Testis (tissue), 2 donors: ENCODE measurements at regions not wholly inside any gene's neighbourhood (a gene's known extent, or its start where the extent isn't known, plus 50 kb on each side); places are given as distances from the start of the nearest gene placed in this dataset.

Experiments
- DNase-seq: peaks from one replicate; pipeline ENCODE4 v3.0.0-alpha.2; 2019
- H3K27ac ChIP-seq, 2 donors: fragments of 200-600 bp; sonication (generic); one replicate each; pipeline ENCODE4 v1.5.1; 2019
- H3K27me3 ChIP-seq: fragments of 200-600 bp; sonication (generic); one replicate; pipeline ENCODE4 v1.5.1; 2019
- H3K36me3 ChIP-seq: fragments of 200-600 bp; sonication (generic); one replicate; pipeline ENCODE4 v1.5.1; 2017; ENCODE audit warnings: low read depth; ENCODE audit errors: missing control alignments
- H3K4me1 ChIP-seq: fragments of 200-600 bp; sonication (generic); one replicate; pipeline ENCODE4 v1.5.1; 2019
- H3K4me3 ChIP-seq, 2 donors: fragments of 200-600 bp; sonication (generic); one replicate each; pipeline ENCODE4 v1.5.1; 2017 to 2019
- H3K9me3 ChIP-seq: fragments of 200-600 bp; sonication (generic); one replicate; pipeline ENCODE4 v1.5.1; 2017
- POLR2A ChIP-seq: fragments of 450-650 bp; IDR thresholded peaks from one replicate; pipeline ENCODE4 v1.6.1; 2017; ENCODE audit warnings: antibody characterized with exemption, mild to moderate bottlenecking, moderate library complexity
- WGBS, 2 donors: methylation state at CpG; one replicate each; pipeline ENCODE4 v1.1.5; 2018; 5-methylcytosine and 5-hydroxymethylcytosine counted together
- intact Hi-C: fragments of 100-400 bp; cut with DNase I; formaldehyde crosslinking; loops from one replicate; pipeline ENCODE4 v1.15.1; 2023; ENCODE audit warnings: low total_unique reads
- TF ChIP-seq, protein P1 (sequence below), 3 experiments: fragments of 450-650 bp in 2 of 3; fragments of 200-600 bp in 1 of 3; sonication (generic) in 1 of 3; IDR thresholded peaks; one replicate each; pipeline ENCODE4 v1.5.1; 2016 to 2019; ENCODE audit warnings: antibody characterized with exemption in 3 of 3, mild to moderate bottlenecking in 2 of 3, moderate library complexity in 1 of 3

DNA sequence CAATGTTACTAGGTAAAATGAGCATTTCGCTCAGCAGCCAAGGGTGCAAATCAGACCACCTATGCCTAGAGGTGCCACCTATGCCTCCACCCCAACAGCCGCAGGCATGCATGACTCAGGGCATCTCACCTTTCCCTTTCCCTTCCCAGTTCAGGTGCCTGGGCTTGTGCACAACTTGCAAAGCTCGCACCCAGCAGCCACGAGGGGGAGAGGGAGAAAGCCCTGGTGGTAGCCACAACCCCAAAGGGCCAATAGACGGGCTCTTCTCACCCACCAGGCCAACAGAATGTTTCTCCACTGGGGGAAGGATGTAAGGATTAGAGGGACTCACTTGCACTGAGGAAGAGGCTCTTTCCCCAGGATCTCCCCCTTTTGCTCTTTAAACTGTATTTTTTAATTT is 462.3 kb upstream of the PCDH15 start:
- intact Hi-C loops = no loop called here
- Histone ChIP-seq H3K9me3 (no peaks in the 10 kb centered on the region), H3K4me1 (no peaks in the 10 kb centered on the region), H3K4me3 (no peak overlapping the region), H3K27ac (no peak overlapping the region), H3K36me3 (no peaks in the 10 kb centered on the region), H3K27me3 (no peaks in the 10 kb centered on the region)
- 60 to 79% methylated on average over 5 of the region's 5 CpGs for WGBS, 2 donors
- TF ChIP-seq, protein P1, sequence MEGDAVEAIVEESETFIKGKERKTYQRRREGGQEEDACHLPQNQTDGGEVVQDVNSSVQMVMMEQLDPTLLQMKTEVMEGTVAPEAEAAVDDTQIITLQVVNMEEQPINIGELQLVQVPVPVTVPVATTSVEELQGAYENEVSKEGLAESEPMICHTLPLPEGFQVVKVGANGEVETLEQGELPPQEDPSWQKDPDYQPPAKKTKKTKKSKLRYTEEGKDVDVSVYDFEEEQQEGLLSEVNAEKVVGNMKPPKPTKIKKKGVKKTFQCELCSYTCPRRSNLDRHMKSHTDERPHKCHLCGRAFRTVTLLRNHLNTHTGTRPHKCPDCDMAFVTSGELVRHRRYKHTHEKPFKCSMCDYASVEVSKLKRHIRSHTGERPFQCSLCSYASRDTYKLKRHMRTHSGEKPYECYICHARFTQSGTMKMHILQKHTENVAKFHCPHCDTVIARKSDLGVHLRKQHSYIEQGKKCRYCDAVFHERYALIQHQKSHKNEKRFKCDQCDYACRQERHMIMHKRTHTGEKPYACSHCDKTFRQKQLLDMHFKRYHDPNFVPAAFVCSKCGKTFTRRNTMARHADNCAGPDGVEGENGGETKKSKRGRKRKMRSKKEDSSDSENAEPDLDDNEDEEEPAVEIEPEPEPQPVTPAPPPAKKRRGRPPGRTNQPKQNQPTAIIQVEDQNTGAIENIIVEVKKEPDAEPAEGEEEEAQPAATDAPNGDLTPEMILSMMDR (IDR thresholded peaks at IDR 0.05) = no peak
- no peak for TF ChIP-seq POLR2A
- DNase-seq = no peak

DNA sequence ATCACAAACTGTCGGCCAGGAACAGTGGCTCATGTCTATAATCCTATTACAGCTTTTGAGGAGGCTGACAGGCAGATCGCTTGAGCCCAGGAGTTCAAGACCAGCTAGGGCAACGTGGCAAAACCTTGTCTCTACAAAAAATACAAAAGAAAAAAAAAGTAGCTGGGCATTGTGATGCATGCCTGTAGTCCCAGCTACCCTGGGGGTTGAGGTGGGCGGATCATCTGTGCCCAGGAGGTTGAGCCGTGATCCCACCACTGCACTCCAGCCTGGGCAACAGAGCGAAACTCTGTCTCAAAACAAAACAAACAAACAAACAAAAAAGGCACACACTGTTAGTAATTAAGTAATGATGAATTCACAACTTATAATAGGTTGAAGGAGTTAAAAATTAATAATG is 441.5 kb upstream of the PCDH15 start:
- Histone ChIP-seq H3K4me3 (no peak overlapping the region), H3K4me1 (no peaks in the 10 kb centered on the region), H3K27me3 (no peaks in the 10 kb centered on the region), H3K36me3 (no peaks in the 10 kb centered on the region), H3K9me3 (no peaks in the 10 kb centered on the region), H3K27ac (no peak overlapping the region)
- 81 to 85% methylated on average over 6 of the region's 6 CpGs for WGBS, 2 donors
- TF ChIP-seq POLR2A = no peak
- TF ChIP-seq, protein P1 (IDR thresholded peaks at IDR 0.05) = no peak
- no peak for DNase-seq
- intact Hi-C loops = no loop called here

DNA sequence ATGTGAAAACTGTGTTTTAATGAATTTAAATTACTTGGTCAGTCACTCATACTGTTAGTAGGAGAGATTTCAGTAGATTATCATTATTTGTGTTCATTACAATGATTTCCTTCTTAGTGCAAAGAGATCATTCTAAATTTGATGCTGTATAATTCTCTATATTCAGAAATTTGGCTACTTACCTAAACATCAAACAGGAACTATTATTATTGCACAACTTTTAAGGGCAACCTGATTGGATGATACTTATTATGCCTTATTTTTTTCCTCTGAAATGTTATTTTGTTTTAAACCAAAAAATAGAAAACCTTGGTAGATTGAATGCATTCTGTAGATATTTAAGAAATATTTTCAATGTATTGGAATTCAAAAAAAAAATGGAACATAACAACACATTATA is 436.4 kb upstream of the PCDH15 start:
- no peaks in the 10 kb centered on the region for H3K36me3 ChIP-seq
- TF ChIP-seq POLR2A = no peak
- TF ChIP-seq, protein P1 (IDR thresholded peaks at IDR 0.05) = no peak
- no peak overlapping the region for H3K4me3 ChIP-seq
- no peak for DNase-seq
- H3K9me3 ChIP-seq = no peaks in the 10 kb centered on the region
- intact Hi-C loops = no loop called here
- H3K27ac ChIP-seq = no peak overlapping the region
- H3K27me3 ChIP-seq = no peaks in the 10 kb centered on the region
- no peaks in the 10 kb centered on the region for H3K4me1 ChIP-seq

DNA sequence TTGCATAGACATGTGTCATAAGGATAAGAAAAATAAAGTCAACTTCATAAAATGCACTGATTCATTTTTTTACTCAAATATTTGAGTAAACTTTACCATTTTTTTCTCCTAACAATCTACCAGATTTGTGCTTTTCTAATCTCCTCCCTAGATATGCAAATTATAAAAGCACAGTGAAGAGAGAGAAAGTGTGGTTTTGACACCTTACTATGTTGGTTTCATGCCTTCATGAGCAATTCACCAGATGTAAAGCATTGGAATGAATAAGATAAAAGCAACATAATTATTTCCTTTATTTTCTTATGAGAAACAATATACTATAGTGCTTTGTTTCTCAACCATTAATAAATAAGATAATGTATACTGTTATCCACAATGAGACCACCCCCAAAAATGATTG is 432.5 kb upstream of the PCDH15 start:
- intact Hi-C loops = no loop called here
- Histone ChIP-seq H3K4me3 (no peak overlapping the region), H3K4me1 (no peaks in the 10 kb centered on the region), H3K27ac (no peak overlapping the region), H3K9me3 (no peaks in the 10 kb centered on the region), H3K36me3 (no peaks in the 10 kb centered on the region), H3K27me3 (no peaks in the 10 kb centered on the region)
- no peak for TF ChIP-seq POLR2A
- TF ChIP-seq, protein P1 (IDR thresholded peaks at IDR 0.05) = no peak
- DNase-seq = no peak

DNA sequence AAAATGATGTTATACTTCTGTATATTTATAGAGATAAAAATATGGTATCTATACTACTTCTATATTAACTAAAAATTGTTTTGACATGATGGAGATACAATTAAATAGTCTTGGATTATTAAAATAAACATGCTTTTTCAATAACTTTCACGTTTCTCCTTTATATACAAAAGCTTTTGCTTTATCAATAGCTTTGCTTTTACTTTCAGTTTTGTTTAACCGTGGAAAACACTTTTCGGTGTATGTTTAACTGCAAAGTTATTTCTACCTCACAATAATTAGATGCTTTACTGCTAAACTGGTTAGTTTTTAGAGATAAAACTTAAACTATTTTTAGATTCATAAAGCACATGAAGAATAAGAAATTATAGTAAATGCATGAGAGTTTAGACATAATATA is 432.1 kb upstream of the PCDH15 start:
- Histone ChIP-seq H3K4me1 (no peaks in the 10 kb centered on the region), H3K27ac (no peak overlapping the region), H3K27me3 (no peaks in the 10 kb centered on the region), H3K36me3 (no peaks in the 10 kb centered on the region), H3K4me3 (no peak overlapping the region), H3K9me3 (no peaks in the 10 kb centered on the region)
- no peak for TF ChIP-seq POLR2A
- TF ChIP-seq, protein P1 (IDR thresholded peaks at IDR 0.05) = no peak
- intact Hi-C loops = no loop called here
- 71 to 80% methylated on average over 3 of the region's 3 CpGs for WGBS, 2 donors
- no peak for DNase-seq
